Retina (tissue), 1 donor: ENCODE measurements at regions not wholly inside any gene's neighbourhood (a gene's known extent, or its start where the extent isn't known, plus 50 kb on each side); places are given as distances from the start of the nearest gene placed in this dataset.

Source experiments
- DNase-seq: peaks from one replicate; pipeline ENCODE4 v3.0.0-alpha.2; 2016

DNA sequence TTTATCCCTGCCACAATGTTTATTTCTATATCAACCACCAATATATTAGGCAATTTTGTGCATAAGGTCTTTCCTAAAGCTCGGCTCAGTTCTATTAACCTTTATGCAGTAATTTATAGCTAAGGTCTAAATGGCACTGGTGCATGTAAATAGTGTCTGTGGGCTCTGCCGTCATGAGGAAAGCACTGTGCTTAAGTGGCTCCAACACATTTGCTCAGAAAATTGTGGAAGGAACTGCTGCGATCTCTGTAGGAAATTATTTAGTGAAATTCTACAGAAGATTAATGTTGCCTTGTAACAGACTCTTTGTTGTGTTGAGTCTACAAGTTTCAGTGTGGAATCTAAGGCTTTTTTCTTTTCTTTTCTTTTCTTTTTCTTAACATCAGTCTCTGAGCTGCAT lies 54.0 kb upstream of the EGLN3 start:
- DNase-seq: no peak

DNA sequence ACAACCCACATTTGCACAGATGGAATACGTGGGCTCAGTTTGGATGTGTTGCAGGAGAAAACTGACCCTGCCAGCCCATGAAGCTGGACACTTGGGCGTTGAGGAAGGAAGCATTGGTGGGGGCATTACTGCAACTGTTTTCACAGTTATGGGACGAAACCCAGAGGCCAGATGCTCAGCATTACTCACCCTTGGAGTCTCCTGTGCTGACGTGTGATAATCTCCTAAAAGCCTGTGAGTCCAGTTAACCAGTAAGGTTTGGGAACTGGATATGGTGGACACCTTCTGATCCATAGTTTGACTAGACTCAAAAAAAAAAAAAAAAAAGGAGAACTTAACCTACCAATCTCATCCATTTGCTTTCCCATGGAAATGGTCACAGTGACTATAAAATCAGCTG lies 52.8 kb upstream of the EGLN3 start:
- DNase-seq: no peak

DNA sequence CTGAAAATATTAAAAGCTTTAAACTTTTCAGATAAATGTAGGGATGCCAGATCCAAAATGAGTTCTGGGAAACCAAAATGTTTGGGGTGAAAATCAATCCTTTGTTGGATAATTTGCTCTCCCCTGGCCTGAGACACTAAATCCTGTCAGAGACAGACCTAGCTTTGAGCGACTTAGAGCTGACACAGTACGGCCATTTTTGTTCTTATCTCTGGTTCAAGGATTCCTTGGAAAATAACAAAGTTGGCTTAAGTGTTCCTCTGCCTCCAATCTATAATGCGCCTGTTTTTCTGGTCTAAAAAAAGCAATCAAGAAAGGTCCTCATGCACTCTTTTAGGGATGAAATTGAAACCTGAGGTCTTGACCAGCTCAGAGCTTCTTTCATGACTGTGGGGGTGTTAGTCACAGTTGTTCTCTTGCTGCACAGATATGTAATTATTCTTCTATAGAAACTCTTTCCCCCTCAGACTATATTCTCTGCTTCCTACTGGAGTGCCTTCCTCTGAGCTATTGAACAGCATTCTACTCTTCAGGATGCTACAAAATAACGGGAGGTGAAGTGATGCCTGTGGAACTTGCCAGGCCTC lies 52.3 kb upstream of the EGLN3 start:
- DNase-seq: no peak
